GM21515 (cell line): ENCODE measurements at regions not wholly inside any gene's neighbourhood (a gene's known extent, or its start where the extent isn't known, plus 50 kb on each side); places are given as distances from the start of the nearest gene placed in this dataset.

Source experiments
- ATAC-seq: cut with Tn5 transposase; IDR thresholded peaks from one replicate; pipeline ENCODE4 v1.9.1; 2021; ENCODE audit not compliant: unreplicated experiment

DNA sequence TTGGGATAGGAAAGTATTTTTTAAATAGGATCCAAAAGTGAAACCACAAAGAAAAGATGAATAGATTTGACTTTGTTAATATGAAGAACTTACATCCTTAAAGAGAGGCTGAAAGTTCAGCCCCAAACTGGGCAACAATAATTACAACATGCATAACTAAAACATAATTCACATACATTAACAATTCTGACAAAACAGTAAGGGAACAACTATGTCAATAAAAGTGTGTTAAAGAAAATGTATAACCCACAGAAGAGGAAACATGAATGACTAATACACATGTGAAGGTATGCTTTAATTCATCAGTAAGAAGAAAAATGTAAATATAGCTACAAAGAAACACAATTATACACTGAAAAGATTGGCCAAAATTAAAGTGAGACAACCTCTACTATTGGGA lies 1597.6 kb upstream of the MIR17HG start:
- ATAC-seq: no peak

DNA sequence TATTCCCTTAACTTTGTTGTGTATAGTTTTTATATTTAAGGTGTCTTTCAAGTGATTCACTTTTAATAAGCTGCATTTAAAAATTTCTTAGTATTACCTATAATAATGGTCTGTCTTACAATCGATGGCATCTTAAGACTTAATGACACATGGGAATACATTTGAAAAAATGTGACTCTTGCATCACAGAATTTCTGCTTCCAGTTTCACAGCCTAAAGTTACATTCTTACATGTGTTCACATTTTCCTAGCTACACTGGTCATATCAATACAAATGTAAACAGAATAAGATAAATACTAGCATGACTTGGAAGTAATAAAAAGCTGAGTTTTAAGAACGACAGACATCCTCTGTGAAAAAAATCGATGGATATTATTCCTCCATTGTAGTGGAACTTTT lies 1597.1 kb upstream of the MIR17HG start:
- no peak for ATAC-seq

- ATAC-seq: no peak
These were observed 1596.0 kb upstream of the MIR17HG start for GRCh38 chr13:89751432-89751930.

DNA sequence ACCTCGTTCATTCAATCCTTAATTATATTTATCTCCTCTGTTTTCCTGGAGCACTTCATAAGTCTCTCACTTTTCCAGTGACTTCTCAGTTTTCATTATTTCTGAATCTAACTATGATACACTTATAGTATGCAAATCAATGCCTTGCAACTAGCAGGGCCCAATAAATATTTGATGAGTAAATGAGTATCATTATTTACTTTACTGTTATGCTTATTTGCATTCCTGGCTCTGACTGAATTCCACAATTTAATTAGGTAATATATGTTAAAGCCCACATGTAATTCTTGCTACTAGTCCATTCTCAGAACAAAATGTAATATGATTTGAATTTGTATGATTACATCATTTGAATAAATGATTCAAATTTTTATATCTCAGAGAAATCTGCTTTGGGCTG lies 1595.1 kb upstream of the MIR17HG start:
- no peak for ATAC-seq

GRCh38 chr13:89755729-89756492 lies 1591.6 kb upstream of the MIR17HG start:
- ATAC-seq: no peak

DNA sequence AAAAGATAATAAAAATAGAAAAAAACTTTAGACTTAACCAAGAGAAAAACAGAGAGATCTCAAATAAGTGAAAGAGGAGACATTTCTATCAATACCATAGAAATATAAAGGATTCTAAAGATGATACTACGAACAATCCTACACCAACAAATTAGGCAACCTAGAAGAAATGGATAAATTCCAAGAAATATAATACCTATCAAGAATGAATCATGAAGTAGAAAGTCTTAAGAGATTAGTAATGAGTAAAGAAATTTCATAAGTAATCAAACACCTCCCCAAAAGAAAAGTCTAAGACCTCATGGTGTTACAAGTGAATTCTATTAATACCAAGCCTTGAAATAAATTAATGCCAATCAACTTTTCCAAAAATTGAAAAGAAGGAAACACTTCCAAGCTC lies 1584.5 kb upstream of the MIR17HG start:
- ATAC-seq: no peak

GRCh38 chr13:89783221-89783755 lies 1564.2 kb upstream of the MIR17HG start:
- no peak for ATAC-seq

DNA sequence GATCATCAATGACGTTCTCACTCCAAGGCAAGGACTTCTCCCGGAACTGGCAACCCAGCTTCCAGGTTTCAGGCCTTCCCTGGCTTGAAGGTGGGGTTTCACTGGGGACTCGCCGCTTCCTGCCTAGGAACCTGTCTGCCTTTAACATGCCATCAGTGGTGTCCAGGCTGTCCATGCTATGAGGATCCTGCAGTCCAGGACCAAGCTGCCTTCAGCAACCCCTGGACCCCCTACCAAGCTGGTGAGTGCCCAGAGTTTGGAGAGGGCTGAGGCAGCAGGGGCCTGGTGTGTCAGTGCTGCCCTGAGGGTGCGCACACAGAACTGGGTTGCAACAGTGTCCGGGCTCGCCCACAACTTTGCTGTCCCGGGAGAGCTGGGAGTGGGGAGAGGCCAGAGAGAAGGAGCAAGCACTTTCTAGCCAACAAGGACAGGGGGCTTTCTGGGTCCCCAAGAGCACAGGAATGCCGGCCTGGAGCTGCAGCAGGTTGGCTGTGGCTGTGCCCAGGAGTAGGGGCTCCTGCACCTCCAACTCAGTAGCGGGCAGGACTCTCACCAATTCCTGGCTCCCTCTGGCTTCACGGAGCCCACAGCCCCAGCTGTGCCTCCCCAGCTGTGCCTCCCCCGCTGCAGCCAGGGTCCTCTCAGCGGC lies 1563.2 kb upstream of the MIR17HG start:
- ATAC-seq: no peak

- ATAC-seq: no peak
These were observed 1561.0 kb upstream of the MIR17HG start for GRCh38 chr13:89786531-89786930.

DNA sequence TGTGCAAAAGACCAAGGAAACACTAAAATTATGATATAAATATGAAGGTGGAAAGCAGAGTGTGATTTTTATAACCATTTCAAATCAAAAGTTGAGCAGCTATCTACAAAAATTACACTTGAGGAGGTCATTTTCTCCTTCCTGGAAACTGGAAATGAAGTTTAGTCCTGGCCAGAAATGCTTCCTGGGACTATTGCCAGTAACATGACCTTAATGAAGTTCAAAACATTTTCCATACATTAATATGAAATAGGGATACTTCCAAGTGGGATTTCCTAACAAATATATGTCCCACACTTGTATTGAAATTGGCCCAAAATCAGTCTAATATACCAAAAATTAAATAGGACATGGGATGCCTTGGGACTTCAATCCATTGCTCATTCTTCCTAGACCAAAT lies 1556.8 kb upstream of the MIR17HG start:
- ATAC-seq: no peak

DNA sequence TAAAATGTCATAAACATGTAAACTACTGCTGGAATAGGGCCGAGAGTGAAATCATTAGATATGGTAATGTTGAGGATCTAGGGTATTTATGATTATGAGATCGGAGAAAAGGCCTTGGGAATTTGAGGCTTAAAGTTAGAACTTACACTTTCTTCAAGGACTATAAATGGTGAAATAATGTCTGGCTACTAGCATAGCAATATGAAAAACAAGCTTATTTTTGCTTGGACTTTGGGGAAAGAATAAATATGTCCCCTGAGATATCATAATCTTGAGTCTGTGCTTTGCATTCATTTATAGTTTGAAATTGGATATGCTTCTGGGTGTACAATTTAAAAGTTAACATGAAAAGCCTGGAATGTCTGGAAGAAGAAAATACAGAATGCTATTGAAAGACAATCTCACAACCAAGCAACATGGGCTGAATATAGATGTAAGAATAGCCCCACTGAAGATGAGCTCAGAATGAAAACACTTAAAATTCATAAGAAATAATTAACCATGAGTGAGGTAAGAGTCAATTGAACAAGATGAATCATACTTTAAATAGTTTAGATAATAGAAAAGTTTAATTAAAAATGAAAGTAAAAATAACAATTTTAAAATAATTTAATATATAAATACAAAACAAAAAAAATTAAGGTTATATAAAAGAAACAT lies 1555.4 kb upstream of the MIR17HG start:
- ATAC-seq: no peak

DNA sequence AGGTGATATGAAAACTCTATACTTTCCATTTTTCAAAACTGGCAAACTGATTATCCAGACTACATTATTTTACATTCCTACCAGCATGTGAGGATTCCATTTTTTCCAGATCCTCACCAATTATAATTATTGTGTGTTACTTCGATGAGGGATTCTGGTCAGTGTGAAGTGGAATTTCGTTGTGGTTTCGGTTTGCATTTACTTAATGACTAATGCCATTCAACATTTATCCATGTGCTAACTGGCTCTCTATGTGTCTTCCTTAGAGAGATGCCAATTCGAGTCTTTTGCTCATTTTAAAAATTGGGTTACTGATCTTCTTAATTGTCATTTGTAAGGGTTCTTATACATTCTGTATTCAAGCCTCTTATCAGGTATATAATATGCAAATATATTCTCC lies 1551.3 kb upstream of the MIR17HG start:
- no peak for ATAC-seq

- no peak for ATAC-seq
These were observed 1543.6 kb upstream of the MIR17HG start for GRCh38 chr13:89803839-89804238.

DNA sequence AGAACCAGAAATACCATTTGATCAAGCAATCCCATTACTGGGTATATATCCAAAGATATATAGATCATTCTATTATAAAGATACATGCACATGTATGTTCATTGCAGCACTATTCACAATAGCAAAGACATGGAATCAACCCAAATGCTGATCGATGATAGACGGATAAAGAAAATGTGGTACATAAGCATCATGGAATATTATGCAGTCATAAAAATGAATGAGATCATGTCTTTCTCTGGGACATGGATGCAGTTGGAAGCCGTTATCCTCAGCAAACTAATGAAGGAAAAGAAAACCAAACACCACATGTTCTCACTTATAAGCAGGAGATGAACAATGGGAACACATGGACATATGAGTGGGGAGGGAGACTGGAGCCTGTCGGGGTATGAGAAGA lies 1540.9 kb upstream of the MIR17HG start:
- no peak for ATAC-seq

GRCh38 chr13:89812856-89813255 lies 1534.6 kb upstream of the MIR17HG start:
- no peak for ATAC-seq

DNA sequence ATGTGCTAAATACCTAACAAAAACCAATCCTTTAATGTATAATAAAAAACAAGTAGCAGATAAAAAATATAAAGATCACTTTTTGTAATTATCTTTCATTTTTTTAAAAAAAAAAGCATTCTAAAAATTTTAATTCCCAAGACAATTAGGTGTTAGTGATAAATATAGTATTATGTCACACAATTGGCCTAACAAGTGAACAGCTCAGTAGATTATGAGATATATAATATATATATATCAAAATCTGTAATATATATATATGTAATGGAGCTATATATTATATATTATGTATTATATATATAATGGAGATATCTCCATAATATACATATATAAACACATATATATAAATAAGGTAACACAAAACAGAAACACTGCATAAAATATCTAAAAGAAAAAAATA lies 1531.1 kb upstream of the MIR17HG start:
- ATAC-seq: no peak

GRCh38 chr13:89822467-89822866 lies 1525.0 kb upstream of the MIR17HG start:
- no peak for ATAC-seq

DNA sequence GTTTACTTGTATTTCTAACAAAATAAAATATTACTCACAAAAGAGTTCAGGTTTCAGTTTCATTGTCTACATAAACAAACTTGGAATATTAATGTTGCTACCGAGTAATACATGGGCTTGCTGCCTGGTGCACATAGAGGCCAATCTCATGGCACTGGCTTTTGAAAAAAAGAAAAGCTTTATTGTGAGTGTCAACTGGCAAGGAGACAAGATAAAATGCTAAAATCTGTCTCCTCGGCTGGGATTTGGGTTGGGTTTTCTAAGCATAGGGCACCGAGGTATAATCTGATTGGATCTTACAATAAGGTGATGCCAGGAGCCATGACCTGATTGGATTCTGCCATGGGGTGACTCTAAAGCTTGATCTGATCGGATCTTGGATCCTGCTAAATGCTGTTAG lies 1519.9 kb upstream of the MIR17HG start:
- no peak for ATAC-seq

GRCh38 chr13:89828506-89828905 lies 1519.0 kb upstream of the MIR17HG start:
- no peak for ATAC-seq

DNA sequence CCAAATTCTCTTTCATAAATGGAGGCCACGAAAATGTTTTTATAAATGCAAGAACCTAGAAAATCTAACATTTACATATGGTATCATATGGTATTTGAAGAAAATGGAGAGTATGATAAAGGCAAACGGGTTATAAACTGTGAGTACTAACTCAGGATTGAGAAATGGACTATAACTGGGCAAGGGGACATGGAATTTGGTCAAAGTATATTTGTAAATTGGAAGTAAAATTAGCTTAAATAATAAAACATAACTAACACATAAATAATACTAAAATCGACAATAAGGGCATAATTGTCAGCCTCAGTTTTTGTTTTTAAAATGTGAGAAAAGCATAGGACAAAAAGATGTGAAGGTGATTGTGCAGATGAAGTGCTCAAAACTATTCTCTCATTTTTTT lies 1516.3 kb upstream of the MIR17HG start:
- ATAC-seq: no peak

- no peak for ATAC-seq
These were observed 1514.7 kb upstream of the MIR17HG start for GRCh38 chr13:89832827-89833226.

DNA sequence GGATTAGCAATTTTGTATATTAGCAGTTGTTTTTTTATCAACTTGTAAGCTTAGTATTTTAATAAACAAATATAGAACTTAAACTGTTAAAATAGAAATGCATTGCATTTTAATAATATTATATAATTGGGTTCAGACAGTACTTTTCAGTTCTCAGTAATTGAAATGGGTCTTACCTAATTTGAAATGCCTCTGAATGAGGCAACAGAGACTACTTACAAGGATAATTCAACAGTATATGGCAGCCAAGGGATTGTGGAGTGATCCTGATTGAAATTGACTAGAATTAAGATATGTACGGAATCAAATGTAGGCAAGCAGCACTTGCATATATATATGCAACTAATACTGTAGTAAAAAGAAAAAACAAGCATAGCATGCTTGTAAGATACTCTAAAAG lies 1503.9 kb upstream of the MIR17HG start:
- ATAC-seq: no peak
